Astrocyte (in vitro differentiated cells and primary cell): ENCODE measurements at regions not wholly inside any gene's neighbourhood (a gene's known extent, or its start where the extent isn't known, plus 50 kb on each side); places are given as distances from the start of the nearest gene placed in this dataset.

Experiments used
- CTCF ChIP-seq: IDR thresholded peaks from 2 replicates; pipeline ENCODE4 v1.5.1; 2011; ENCODE audit warnings: low read depth, mild to moderate bottlenecking, inconsistent platforms, low read length, moderate library complexity; ENCODE audit not compliant: insufficient read depth
- EZH2 ChIP-seq: IDR thresholded peaks from 2 replicates; pipeline ENCODE4 v1.6.1; 2012; ENCODE audit warnings: mild to moderate bottlenecking, low read length, inconsistent platforms; ENCODE audit not compliant: insufficient read depth

- TF ChIP-seq EZH2 = no peak
- no peak for TF ChIP-seq CTCF
Observed at GRCh38 chr1:105343317-105343716, 1593.6 kb downstream of the AMY1C start.
